Calu3 (cell line): ENCODE measurements at regions not wholly inside any gene's neighbourhood (a gene's known extent, or its start where the extent isn't known, plus 50 kb on each side); places are given as distances from the start of the nearest gene placed in this dataset. TPM values are rescaled to one million over a fixed set of nuclear protein-coding genes. Genes with fewer than 3 reads are reported as not detected.
"Not testable (repeated sequence)": the region's sequence is repeated elsewhere in the genome, so short reads cannot be mapped to it uniquely, and the experiment has no call there.

Experiments
- BruUV-seq: library from RNA; stranded (reverse); fragments of 400-500 nt; replicated peaks from 2 replicates; lab custom pipeline; 2021; lab: Mats Ljungman, UMichigan
- CTCF ChIA-PET: fragments of 300-600 bp; sonication (Branson Sonifier 250); formaldehyde crosslinking; loops from one replicate; lab custom pipeline; 2022; ENCODE audit warnings: antibody characterized with exemption; lab: Charles Lee
- DNase-seq: peaks from one replicate; pipeline ENCODE4 v3.0.0; 2022
- H3K27ac Mint-ChIP-seq: one replicate; pipeline ENCODE4 v1.8.0; 2022; ENCODE audit warnings: mixed read lengths; ENCODE audit not compliant: unreplicated experiment
- H3K27me3 Mint-ChIP-seq: one replicate; pipeline ENCODE4 v1.8.0; 2022; ENCODE audit warnings: mixed read lengths; ENCODE audit not compliant: unreplicated experiment
- H3K36me3 Mint-ChIP-seq: one replicate; pipeline ENCODE4 v1.8.0; 2022; ENCODE audit warnings: mild to moderate bottlenecking, moderate library complexity, mixed read lengths; ENCODE audit not compliant: insufficient read depth, unreplicated experiment
- H3K4me1 Mint-ChIP-seq: one replicate; pipeline ENCODE4 v1.8.0; 2022; ENCODE audit warnings: mild to moderate bottlenecking, low read depth, mixed read lengths; ENCODE audit not compliant: unreplicated experiment
- H3K4me3 Mint-ChIP-seq: one replicate; pipeline ENCODE4 v1.8.0; 2022; ENCODE audit warnings: mild to moderate bottlenecking, low read depth, moderate library complexity, mixed read lengths; ENCODE audit not compliant: unreplicated experiment
- H3K9me3 Mint-ChIP-seq: one replicate; pipeline ENCODE4 v1.8.0; 2022; ENCODE audit warnings: low read depth, mixed read lengths; ENCODE audit not compliant: unreplicated experiment
- intact Hi-C: fragments of 100-400 bp; cut with micrococcal nuclease; formaldehyde crosslinking; loops from one replicate; pipeline ENCODE4 v1.10.0; 2022; ENCODE audit not compliant: unreplicated experiment
- microRNA-seq: library from miRNA; unstranded; fragments of <30 nt; microRNA quantifications from one replicate; pipeline ENCODE4 v1.2.0, GENCODE V29; 2022
- TF ChIP-seq, protein P1 (sequence below): fragments of 200-600 bp; IDR thresholded peaks from one replicate; pipeline ENCODE4 v1.8.0; 2022; ENCODE audit warnings: antibody characterized with exemption; ENCODE audit not compliant: unreplicated experiment

DNA sequence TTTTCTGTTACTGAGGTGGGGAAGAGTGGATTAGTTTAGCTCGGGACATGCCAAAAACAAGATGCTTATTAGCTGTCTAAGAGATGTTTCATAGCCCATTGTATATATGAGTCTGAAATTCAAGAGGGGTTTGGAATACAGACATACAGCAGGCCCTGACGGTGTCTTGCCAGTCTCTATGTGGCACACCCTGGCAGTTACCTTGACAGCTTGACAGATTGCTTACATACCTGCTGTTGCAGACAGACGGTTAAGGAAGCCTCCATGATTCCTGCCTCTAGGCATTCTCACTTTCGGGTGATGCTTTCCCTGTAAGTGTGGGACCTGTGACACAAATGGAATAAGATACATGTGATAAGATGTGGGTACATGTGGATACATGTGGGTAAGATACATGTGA lies 95.0 kb downstream of the QRSL1 start:
- CTCF ChIA-PET = interaction anchor here (0.6 to 1.2 kb wide), 4 partner anchors 17 to 565 kb away, joined by 3 to 4 read pairs (median 3); no protein-coding TSS in a partner anchor
- Mint-ChIP-seq H3K9me3 (no peaks in the 10 kb centered on the region), H3K27me3 (no peaks in the 10 kb centered on the region), H3K4me1 (peaks cover 51% of the 10 kb centered on the region), H3K4me3 (no peak overlapping the region), H3K36me3 (peaks cover 16% of the 10 kb centered on the region), H3K27ac (peak overlapping the region; percentile 81)
- BruUV-seq = no TSS peak
- DNase-seq = no peak
- TF ChIP-seq, protein P1, sequence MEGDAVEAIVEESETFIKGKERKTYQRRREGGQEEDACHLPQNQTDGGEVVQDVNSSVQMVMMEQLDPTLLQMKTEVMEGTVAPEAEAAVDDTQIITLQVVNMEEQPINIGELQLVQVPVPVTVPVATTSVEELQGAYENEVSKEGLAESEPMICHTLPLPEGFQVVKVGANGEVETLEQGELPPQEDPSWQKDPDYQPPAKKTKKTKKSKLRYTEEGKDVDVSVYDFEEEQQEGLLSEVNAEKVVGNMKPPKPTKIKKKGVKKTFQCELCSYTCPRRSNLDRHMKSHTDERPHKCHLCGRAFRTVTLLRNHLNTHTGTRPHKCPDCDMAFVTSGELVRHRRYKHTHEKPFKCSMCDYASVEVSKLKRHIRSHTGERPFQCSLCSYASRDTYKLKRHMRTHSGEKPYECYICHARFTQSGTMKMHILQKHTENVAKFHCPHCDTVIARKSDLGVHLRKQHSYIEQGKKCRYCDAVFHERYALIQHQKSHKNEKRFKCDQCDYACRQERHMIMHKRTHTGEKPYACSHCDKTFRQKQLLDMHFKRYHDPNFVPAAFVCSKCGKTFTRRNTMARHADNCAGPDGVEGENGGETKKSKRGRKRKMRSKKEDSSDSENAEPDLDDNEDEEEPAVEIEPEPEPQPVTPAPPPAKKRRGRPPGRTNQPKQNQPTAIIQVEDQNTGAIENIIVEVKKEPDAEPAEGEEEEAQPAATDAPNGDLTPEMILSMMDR = no peak
- intact Hi-C loops = no loop called here

DNA sequence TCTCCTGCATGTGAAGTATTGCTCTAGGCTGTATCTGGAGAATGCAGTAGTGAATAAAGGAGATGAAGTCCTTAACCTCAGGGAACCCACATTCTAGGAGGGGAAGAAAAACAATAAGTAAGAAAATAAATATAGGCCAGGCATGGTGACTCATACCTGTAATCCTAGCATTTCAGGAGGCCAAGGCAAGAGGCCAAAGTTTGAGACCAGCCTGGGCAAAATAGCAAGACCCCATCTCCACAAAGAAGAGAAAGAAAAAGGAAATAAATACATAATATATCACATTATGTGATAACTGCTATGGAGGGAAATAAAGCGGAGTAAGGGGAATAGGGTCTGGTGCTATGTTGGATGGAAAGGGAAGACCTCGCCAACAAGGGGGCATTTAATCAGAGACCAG lies 94.0 kb downstream of the QRSL1 start:
- H3K4me3 Mint-ChIP-seq, DNase-seq, H3K9me3 Mint-ChIP-seq, intact Hi-C loops, BruUV-seq, CTCF ChIA-PET, H3K27me3 Mint-ChIP-seq: not testable (repeated sequence)
- H3K36me3 Mint-ChIP-seq = peaks cover 16% of the 10 kb centered on the region
- peaks cover 42% of the 10 kb centered on the region for H3K4me1 Mint-ChIP-seq
- H3K27ac Mint-ChIP-seq = peak overlapping the region; percentile 81

DNA sequence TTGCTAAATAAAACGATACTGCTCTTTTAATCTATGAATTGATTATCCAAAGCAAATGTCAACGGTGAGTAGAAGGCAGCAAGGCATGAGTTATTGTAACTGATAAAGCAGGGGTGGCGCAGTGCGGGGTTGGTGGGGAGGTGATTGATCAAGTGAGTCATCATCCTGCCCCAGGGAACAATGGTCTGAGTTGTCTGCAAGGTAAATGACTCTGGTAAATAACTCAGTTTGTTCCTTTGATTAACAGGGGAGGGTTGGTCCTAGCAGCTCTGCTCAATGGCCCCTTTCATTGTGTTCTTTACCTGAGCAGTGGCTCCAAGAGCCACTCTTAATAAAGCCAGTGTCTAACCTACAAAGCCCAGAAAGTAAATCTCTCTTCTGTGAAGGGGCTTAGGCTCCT lies 91.8 kb downstream of the QRSL1 start:
- Mint-ChIP-seq H3K4me1 (peaks cover 54% of the 10 kb centered on the region), H3K36me3 (peaks cover 16% of the 10 kb centered on the region), H3K4me3 (peak overlapping the region; percentile 11), H3K27ac (peak overlapping the region; percentile 86)
- H3K27me3 Mint-ChIP-seq, BruUV-seq, H3K9me3 Mint-ChIP-seq, intact Hi-C loops, CTCF ChIA-PET: not testable (repeated sequence)
- DNase-seq = peak; percentile 79

Small RNAs in the stretch of these regions (microRNA-seq; reads per million reads assigned to microRNA genes)
- gene MIR587 = not detected
